HEK293 (cell line): ENCODE measurements at regions not wholly inside any gene's neighbourhood (a gene's known extent, or its start where the extent isn't known, plus 50 kb on each side); places are given as distances from the start of the nearest gene placed in this dataset.

ENCODE experiments used
- CTCF ChIA-PET: fragments of 350-600 bp; formaldehyde crosslinking; extraction: SDS; loops from one replicate; lab custom pipeline; 2021; ENCODE audit warnings: antibody characterized with exemption; lab: Yijun Ruan, JAX
- POLR2A ChIA-PET: fragments of 300-600 bp; formaldehyde crosslinking; extraction: SDS; loops from one replicate; lab custom pipeline; 2020; ENCODE audit warnings: antibody characterized with exemption, inconsistent platforms; lab: Yijun Ruan, JAX
- H3K27ac ChIP-seq: fragments of 200-500 bp; sonication (Bioruptor generic); 2 replicates; pipeline ENCODE4 v1.5.1; 2014; ENCODE audit warnings: low read depth, low read length, control low read depth, inconsistent platforms; ENCODE audit errors: extremely low read depth
- H3K36me3 ChIP-seq, 2 experiments: fragments of 200-500 bp in 1 of 2; sonication (Bioruptor generic) in 1 of 2; 1 replicate in 1 of 2; 2 replicates in 1 of 2; pipeline ENCODE4 v1.5.1; 2014 to 2017; ENCODE audit warnings: inconsistent platforms in 2 of 2, low read length in 2 of 2; ENCODE audit not compliant: control insufficient read depth in 2 of 2, insufficient read depth in 1 of 2
- H3K4me1 ChIP-seq: fragments of 200-500 bp; sonication (Bioruptor generic); 2 replicates; pipeline ENCODE4 v1.5.1; 2014; ENCODE audit warnings: mild to moderate bottlenecking, low read length, inconsistent platforms; ENCODE audit not compliant: control insufficient read depth, insufficient read depth
- H3K4me3 ChIP-seq: 2 replicates; pipeline ENCODE4 v1.5.1; 2011; ENCODE audit warnings: low read depth, mild to moderate bottlenecking, control low read depth, low read length, moderate library complexity
- H3K9me3 ChIP-seq: fragments of 200-500 bp; sonication (Bioruptor generic); 2 replicates; pipeline ENCODE4 v1.5.1; 2014; ENCODE audit warnings: low read depth, low read length, inconsistent platforms; ENCODE audit not compliant: control insufficient read depth, insufficient read depth
- EGR2 ChIP-seq: fragments of 450-650 bp; formaldehyde crosslinking; IDR thresholded peaks from 2 replicates; pipeline ENCODE4 v1.5.1; 2016; ENCODE audit warnings: low read depth, missing biosample characterization, missing genetic modification characterization
- GLI4 ChIP-seq: fragments of 450-650 bp; formaldehyde crosslinking; IDR thresholded peaks from 2 replicates; pipeline ENCODE4 v1.5.1; 2016; ENCODE audit warnings: missing biosample characterization, missing genetic modification characterization
- HOXC10 ChIP-seq: sonication (generic); formaldehyde crosslinking; IDR thresholded peaks from 2 replicates; pipeline ENCODE4 v1.8.1; 2023; ENCODE audit warnings: mild to moderate bottlenecking, missing genetic modification reagents
- MZF1 ChIP-seq: fragments of 450-650 bp; formaldehyde crosslinking; IDR thresholded peaks from 2 replicates; pipeline ENCODE4 v1.5.1; 2017; ENCODE audit warnings: missing biosample characterization, missing genetic modification characterization, borderline replicate concordance
- OVOL3 ChIP-seq: fragments of 450-650 bp; formaldehyde crosslinking; IDR thresholded peaks from 2 replicates; pipeline ENCODE4 v1.5.1; 2016; ENCODE audit warnings: missing biosample characterization, missing genetic modification characterization
- SP2 ChIP-seq: fragments of 450-650 bp; formaldehyde crosslinking; IDR thresholded peaks from 2 replicates; pipeline ENCODE4 v1.5.1; 2016; ENCODE audit warnings: missing biosample characterization, missing genetic modification characterization
- YY1 ChIP-seq: fragments of 450-650 bp; formaldehyde crosslinking; IDR thresholded peaks from 2 replicates; pipeline ENCODE4 v1.5.1; 2018; ENCODE audit warnings: missing biosample characterization, missing genetic modification characterization
- ZBTB21 ChIP-seq: fragments of 450-650 bp; formaldehyde crosslinking; IDR thresholded peaks from 2 replicates; pipeline ENCODE4 v1.5.1; 2017; ENCODE audit warnings: missing biosample characterization, missing genetic modification characterization
- ZNF112 ChIP-seq: fragments of 450-650 bp; formaldehyde crosslinking; IDR thresholded peaks from 2 replicates; pipeline ENCODE4 v1.5.0; 2017; ENCODE audit warnings: missing biosample characterization, missing genetic modification characterization
- ZNF121 ChIP-seq: fragments of 450-650 bp; formaldehyde crosslinking; IDR thresholded peaks from 2 replicates; pipeline ENCODE4 v1.5.1; 2016; ENCODE audit warnings: missing biosample characterization, missing genetic modification characterization
- ZNF18 ChIP-seq: fragments of 450-650 bp; formaldehyde crosslinking; IDR thresholded peaks from 2 replicates; pipeline ENCODE4 v1.5.1; 2016; ENCODE audit warnings: missing biosample characterization, missing genetic modification characterization
- ZNF223 ChIP-seq: fragments of 450-650 bp; formaldehyde crosslinking; IDR thresholded peaks from 2 replicates; pipeline ENCODE4 v1.5.1; 2016; ENCODE audit warnings: missing biosample characterization, missing genetic modification characterization
- ZNF398 ChIP-seq: fragments of 450-650 bp; formaldehyde crosslinking; IDR thresholded peaks from 2 replicates; pipeline ENCODE4 v1.5.1; 2017; ENCODE audit warnings: missing biosample characterization, missing genetic modification characterization
- ZNF473 ChIP-seq: fragments of 450-650 bp; formaldehyde crosslinking; IDR thresholded peaks from 2 replicates; pipeline ENCODE4 v1.5.1; 2017; ENCODE audit warnings: missing biosample characterization, missing genetic modification characterization
- ZNF488 ChIP-seq: fragments of 450-650 bp; formaldehyde crosslinking; IDR thresholded peaks from 2 replicates; pipeline ENCODE4 v1.5.1; 2016; ENCODE audit warnings: missing biosample characterization, missing genetic modification characterization
- ZNF548 ChIP-seq: fragments of 450-650 bp; formaldehyde crosslinking; IDR thresholded peaks from 2 replicates; pipeline ENCODE4 v1.5.1; 2016; ENCODE audit warnings: missing biosample characterization, missing genetic modification characterization
- ZNF571 ChIP-seq: fragments of 450-650 bp; formaldehyde crosslinking; IDR thresholded peaks from 2 replicates; pipeline ENCODE4 v1.5.0; 2017; ENCODE audit warnings: missing biosample characterization, missing genetic modification characterization
- ZNF596 ChIP-seq: fragments of 450-650 bp; IDR thresholded peaks from 2 replicates; pipeline ENCODE4 v1.5.0; 2018; ENCODE audit warnings: missing biosample characterization, mild to moderate bottlenecking, missing genetic modification characterization, moderate library complexity
- ZNF610 ChIP-seq: fragments of 450-650 bp; formaldehyde crosslinking; IDR thresholded peaks from 2 replicates; pipeline ENCODE4 v1.5.1; 2016; ENCODE audit warnings: missing biosample characterization, missing genetic modification characterization, borderline replicate concordance
- ZNF701 ChIP-seq: fragments of 450-650 bp; formaldehyde crosslinking; IDR thresholded peaks from 2 replicates; pipeline ENCODE4 v1.5.1; 2016; ENCODE audit warnings: missing biosample characterization, missing genetic modification characterization
- ZNF707 ChIP-seq: fragments of 450-650 bp; formaldehyde crosslinking; IDR thresholded peaks from 2 replicates; pipeline ENCODE4 v1.5.1; 2016; ENCODE audit warnings: missing biosample characterization, missing genetic modification characterization
- ZNF830 ChIP-seq: fragments of 450-650 bp; IDR thresholded peaks from 2 replicates; pipeline ENCODE4 v1.5.0; 2018; ENCODE audit warnings: missing biosample characterization, missing genetic modification characterization, low read depth, mild to moderate bottlenecking, moderate library complexity
- ZXDB ChIP-seq: fragments of 450-650 bp; formaldehyde crosslinking; IDR thresholded peaks from 2 replicates; pipeline ENCODE4 v1.5.1; 2016; ENCODE audit warnings: missing biosample characterization, missing genetic modification characterization
- TF ChIP-seq, protein P1 (sequence below): fragments of 450-650 bp; formaldehyde crosslinking; IDR thresholded peaks from 2 replicates; pipeline ENCODE4 v1.5.1; 2016; ENCODE audit warnings: missing biosample characterization, missing genetic modification characterization, borderline replicate concordance
- TF ChIP-seq, protein P2 (sequence below): fragments of 450-650 bp; formaldehyde crosslinking; IDR thresholded peaks from 2 replicates; pipeline ENCODE4 v1.5.1; 2016; ENCODE audit warnings: missing biosample characterization, missing genetic modification characterization

DNA sequence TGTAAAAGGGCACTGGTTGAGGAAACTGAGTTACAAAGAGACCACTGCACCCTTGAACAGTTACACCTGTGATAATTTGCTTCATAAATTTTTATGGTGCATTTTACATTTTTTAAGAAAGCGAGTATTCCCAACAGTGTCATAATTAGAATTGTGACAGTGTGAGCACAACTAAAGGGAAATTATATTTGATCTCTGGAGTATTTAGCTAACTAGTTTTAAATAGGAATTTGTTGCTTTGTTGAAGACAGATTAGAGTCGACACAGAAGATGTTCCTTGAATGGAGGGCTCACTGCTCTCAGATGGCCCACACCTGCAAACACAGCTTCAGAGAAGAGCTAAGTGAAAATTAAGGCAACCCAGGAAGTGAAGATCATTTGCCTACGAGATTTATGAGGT lies 555.0 kb upstream of the GOT2 start:
- CTCF ChIA-PET: no interaction called here
- H3K4me3 ChIP-seq: no peak overlapping the region
- POLR2A ChIA-PET: no interaction called here
- H3K4me1 ChIP-seq: no peaks in the 10 kb centered on the region
- H3K9me3 ChIP-seq: no peaks in the 10 kb centered on the region
- TF ChIP-seq ZBTB21 (tag by site-specific recombination) (no peak), ZNF488 (tag by site-specific recombination) (no peak), EGR2 (no peak), ZXDB (tag by site-specific recombination) (no peak), HOXC10 (CRISPR knock-in tag) (no peak), ZNF548 (tag by site-specific recombination) (no peak), ZNF830 (no peak), ZNF223 (tag by site-specific recombination) (no peak), ZNF112 (tag by site-specific recombination) (no peak), ZNF473 (tag by site-specific recombination) (no peak), MZF1 (no peak), OVOL3 (tag by site-specific recombination) (no peak), ZNF610 (tag by site-specific recombination) (no peak)
- TF ChIP-seq, protein P1, sequence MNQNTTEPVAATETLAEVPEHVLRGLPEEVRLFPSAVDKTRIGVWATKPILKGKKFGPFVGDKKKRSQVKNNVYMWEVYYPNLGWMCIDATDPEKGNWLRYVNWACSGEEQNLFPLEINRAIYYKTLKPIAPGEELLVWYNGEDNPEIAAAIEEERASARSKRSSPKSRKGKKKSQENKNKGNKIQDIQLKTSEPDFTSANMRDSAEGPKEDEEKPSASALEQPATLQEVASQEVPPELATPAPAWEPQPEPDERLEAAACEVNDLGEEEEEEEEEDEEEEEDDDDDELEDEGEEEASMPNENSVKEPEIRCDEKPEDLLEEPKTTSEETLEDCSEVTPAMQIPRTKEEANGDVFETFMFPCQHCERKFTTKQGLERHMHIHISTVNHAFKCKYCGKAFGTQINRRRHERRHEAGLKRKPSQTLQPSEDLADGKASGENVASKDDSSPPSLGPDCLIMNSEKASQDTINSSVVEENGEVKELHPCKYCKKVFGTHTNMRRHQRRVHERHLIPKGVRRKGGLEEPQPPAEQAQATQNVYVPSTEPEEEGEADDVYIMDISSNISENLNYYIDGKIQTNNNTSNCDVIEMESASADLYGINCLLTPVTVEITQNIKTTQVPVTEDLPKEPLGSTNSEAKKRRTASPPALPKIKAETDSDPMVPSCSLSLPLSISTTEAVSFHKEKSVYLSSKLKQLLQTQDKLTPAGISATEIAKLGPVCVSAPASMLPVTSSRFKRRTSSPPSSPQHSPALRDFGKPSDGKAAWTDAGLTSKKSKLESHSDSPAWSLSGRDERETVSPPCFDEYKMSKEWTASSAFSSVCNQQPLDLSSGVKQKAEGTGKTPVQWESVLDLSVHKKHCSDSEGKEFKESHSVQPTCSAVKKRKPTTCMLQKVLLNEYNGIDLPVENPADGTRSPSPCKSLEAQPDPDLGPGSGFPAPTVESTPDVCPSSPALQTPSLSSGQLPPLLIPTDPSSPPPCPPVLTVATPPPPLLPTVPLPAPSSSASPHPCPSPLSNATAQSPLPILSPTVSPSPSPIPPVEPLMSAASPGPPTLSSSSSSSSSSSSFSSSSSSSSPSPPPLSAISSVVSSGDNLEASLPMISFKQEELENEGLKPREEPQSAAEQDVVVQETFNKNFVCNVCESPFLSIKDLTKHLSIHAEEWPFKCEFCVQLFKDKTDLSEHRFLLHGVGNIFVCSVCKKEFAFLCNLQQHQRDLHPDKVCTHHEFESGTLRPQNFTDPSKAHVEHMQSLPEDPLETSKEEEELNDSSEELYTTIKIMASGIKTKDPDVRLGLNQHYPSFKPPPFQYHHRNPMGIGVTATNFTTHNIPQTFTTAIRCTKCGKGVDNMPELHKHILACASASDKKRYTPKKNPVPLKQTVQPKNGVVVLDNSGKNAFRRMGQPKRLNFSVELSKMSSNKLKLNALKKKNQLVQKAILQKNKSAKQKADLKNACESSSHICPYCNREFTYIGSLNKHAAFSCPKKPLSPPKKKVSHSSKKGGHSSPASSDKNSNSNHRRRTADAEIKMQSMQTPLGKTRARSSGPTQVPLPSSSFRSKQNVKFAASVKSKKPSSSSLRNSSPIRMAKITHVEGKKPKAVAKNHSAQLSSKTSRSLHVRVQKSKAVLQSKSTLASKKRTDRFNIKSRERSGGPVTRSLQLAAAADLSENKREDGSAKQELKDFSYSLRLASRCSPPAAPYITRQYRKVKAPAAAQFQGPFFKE (tag by site-specific recombination): no peak
- no peaks in the 10 kb centered on the region for H3K36me3 ChIP-seq
- H3K27ac ChIP-seq: no peak overlapping the region

GRCh38 chr16:59274141-59274540 lies 540.0 kb upstream of the GOT2 start:
- ChIA-PET CTCF (no interaction called here), POLR2A (no interaction called here)
- Histone ChIP-seq H3K27ac (no peak overlapping the region), H3K9me3 (no peaks in the 10 kb centered on the region), H3K4me3 (no peak overlapping the region), H3K36me3 (no peaks in the 10 kb centered on the region), H3K4me1 (no peaks in the 10 kb centered on the region)
- TF ChIP-seq ZNF398 (tag by site-specific recombination): no peak
- TF ChIP-seq ZNF701: no peak
- TF ChIP-seq, protein P2, sequence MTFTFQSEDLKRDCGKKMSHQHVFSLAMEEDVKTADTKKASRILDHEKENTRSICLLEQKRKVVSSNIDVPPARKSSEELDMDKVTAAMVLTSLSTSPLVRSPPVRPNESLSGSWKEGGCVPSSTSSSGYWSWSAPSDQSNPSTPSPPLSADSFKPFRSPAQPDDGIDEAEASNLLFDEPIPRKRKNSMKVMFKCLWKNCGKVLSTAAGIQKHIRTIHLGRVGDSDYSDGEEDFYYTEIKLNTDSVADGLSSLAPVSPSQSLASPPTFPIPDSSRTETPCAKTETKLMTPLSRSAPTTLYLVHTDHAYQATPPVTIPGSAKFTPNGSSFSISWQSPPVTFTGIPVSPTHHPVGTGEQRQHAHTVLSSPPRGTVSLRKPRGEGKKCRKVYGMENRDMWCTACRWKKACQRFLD: no peak
- TF ChIP-seq ZNF121 (tag by site-specific recombination): no peak
- no peak for TF ChIP-seq YY1 (tag by site-specific recombination)
- TF ChIP-seq ZNF571 (tag by site-specific recombination): no peak
- TF ChIP-seq SP2 (tag by site-specific recombination): no peak
- no peak for TF ChIP-seq ZNF707 (tag by site-specific recombination)
- no peak for TF ChIP-seq ZNF596 (tag by site-specific recombination)
- no peak for TF ChIP-seq ZNF18 (tag by site-specific recombination)
- TF ChIP-seq GLI4 (tag by site-specific recombination): no peak
